ENCODE measurements at regions not wholly inside any gene's neighbourhood (a gene's known extent, or its start where the extent isn't known, plus 50 kb on each side); places are given as distances from the start of the nearest gene placed in this dataset.

DNA sequence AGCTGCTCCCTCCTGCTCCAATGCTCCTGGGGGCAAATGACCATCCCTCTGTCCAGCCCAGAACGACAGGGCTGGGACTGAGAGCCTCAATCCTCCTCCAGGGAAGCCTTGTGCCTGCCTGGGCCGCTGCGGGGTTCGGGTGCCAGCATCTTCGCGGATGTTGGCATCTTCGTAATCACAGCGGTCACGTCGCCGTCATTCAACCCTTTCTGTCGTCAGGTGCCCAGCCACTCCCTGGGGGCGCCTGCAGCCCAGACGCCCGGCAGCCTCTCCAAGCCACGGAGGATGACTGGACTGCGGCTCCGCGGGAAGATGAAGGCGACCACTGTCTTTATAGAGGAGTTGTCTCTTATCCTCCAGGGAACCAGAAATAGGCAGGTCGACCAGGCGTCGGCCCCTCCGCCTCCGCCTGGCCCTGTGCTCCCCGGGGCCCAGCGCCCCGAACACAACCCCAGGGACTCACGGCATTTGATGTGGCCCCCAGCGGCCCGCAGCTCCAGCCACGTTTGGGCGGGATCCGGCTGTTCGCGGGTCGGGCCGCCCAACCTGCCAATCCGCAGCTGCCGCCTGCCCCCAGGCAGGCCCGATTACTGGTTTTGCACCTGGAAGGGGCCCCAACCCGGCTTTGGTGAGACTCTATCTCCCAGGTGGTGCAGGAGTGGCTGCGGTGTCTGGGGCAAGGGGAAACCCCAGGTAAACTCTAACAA is 113.9 kb downstream of the THNSL2 start:
- no peak for DNase-seq (ENCODE audit: low read depth)

DNA sequence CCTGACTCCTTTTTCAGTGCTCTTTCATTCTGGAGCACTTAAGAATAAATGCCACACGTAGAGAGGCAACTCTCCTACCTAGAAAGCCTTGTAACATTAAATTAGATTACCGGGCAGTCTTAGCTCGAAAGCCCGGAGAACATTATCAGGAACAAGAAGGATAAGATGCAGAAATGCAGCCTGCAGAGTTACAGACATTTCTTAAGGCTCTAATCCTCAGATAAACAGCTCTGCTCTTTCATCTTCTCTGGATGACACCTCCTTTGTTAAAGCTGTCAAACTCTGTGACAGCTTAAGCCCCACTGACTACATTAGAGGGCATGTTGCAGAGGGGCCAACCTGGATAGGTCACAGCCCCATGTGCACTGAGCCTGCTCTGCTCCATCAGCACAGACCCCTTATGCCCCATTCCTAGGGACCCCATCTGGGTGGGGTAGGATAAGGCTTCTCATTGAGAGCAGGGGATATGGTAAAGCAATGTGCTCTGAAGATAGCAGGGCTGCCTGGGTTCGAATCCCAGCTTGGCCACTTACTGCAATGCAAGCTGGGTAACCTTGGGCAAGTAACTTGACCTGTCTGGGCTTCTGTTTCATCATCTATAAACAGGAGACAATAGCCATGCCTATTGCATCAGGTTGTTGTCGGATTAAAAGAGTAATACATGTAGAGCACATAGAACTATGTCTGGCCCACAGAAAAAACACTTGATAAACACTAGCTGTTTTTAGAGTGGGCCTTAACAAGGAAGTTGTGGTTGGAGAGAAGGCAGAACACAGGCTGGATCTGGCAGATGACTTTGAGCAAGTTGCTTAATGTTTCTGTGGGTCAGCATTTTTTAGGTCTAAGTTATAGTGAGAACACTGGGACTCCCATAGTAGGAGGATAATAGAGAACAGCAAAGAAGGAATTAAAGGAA is 111.4 kb downstream of the THNSL2 start:
- DNase-seq (ENCODE audit: low read depth): no peak

DNA sequence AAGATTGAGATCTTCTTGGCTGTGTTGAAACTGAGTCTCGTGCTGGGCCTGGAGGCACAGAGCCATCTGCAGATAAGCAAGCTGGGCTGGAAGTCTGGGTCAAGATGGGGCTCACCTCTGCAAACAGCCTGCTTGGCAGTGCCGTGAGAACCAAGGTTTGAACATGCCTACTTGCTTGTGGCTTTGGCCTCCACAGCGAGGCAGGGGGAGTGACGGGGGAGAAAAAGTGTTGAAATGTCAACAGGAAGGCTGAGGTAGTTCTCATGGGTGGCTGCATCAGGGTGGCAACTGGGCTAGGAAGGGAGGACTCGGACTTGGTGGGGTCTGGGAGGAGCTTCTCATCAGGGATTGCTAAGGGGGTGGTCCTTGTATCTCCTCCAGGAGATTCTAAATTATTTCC is 99.7 kb downstream of the THNSL2 start:
- no peak for DNase-seq (ENCODE audit: low read depth)

- peak; percentile 68 for DNase-seq (ENCODE audit: low read depth)
Observed at GRCh38 chr2:88265352-88266303, 95.5 kb downstream of the THNSL2 start.

DNA sequence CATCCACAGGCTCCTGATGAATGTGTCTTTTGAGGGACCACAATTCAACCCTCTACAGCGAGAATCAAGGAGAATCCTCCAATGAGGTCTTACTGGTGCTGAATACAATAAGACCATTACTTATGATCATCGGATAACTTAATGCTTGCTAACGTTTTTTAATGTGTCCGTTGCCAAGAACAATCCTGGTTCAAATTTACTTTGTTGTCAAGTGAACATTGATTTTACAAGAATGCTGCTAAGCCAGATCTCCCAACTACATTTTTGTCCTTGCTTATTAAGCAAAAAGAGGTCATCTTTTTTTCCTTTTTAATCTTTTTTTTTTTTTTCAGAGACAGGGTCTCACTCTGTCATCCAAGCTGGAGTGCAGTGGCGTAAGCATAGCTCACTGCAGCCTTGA is 93.7 kb downstream of the THNSL2 start:
- no peak for DNase-seq (ENCODE audit: low read depth)

DNA sequence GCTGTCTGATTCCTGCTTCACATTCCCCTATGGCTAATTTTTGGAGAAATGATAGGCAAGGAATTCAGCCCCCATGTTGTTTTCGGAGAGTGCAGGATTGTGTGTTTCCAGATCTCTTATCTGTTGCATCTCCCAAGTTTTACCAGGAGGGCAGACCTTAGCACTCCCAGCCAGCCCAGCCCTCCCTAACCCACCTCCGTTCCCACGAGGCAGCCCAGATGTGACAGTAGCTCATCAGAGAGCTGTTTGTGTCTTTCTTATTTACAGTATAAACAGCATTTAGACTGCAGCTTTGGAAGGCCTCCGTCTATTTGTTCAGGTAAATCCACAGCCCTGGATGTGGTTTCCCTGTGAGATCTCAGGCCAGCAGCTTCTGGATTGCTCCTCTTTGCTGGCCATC is 91.6 kb downstream of the THNSL2 start:
- no peak for DNase-seq (ENCODE audit: low read depth)

- no peak for DNase-seq (ENCODE audit: low read depth)
Observed at GRCh38 chr2:88258208-88258607, 88.1 kb downstream of the THNSL2 start.

DNA sequence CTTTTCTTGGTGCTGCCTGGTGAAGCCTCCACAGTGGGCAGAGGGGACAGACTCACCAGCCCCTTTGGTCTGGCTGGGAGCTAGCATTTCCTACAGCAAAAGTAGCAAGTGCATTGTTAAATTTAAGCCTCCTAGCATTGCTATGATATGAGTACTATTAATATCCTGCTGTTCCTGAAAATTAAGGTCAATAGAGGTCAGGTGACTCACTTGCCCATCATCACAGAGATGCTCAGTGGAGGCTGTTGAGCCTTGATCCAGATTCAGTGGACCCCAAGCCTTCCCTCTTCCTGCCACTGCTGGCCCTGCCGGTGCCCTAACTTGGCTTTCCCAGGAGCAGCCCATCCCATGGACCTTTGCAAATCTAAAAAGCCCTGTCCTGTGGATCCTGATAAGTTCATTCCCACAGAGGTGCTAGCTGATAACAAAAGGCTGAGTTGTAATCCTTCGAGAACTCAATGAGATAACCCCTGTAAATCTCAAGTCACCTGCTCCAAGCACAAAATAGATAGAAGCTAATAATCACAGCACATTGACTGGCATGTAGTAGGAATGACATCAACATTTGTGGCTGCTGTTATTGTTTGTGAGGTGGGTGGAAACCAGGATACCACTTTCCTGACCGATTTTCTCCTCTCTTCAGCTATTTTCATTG is 84.4 kb downstream of the THNSL2 start:
- DNase-seq (ENCODE audit: low read depth): peak; percentile 7

DNA sequence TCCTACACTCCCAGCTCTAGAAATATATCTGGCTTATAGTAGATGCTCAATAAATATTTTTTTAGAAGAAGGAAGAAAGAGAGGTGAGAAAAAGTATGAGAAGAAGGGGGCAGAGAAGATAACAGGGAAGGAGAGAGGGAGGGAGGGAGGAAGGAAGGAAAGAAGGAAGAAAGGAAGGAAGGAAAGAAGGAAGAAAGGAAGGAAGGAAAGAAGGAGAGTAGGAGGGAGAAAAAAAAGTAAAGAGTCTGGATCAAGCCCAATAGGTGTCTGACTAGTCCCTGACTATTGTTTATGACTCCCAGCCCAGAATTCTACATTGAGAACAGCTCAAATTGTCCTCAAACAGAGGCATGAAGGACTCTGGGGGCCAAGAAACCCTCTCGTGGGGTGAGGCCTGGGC is 83.9 kb downstream of the THNSL2 start:
- no peak for DNase-seq (ENCODE audit: low read depth)

DNA sequence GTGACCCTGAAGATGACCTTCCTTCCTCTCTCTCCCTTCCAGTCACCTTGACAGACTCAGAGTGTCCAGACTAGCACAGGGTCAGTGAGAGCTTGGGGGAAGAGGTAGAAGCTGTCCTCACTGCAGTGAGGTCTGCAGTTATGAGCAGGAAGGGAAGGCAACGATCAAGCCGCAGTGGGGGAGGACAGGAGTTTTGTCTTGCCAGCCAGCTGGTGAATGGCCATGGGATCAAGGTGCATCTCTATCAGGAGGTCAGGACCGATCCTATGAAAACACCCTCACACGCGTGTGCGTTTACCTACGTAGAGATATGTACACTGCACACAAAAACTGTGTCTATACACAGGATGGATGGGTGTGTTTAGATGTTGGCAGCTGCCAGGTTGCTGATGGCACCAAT is 83.2 kb downstream of the THNSL2 start:
- DNase-seq (ENCODE audit: low read depth): no peak

DNA sequence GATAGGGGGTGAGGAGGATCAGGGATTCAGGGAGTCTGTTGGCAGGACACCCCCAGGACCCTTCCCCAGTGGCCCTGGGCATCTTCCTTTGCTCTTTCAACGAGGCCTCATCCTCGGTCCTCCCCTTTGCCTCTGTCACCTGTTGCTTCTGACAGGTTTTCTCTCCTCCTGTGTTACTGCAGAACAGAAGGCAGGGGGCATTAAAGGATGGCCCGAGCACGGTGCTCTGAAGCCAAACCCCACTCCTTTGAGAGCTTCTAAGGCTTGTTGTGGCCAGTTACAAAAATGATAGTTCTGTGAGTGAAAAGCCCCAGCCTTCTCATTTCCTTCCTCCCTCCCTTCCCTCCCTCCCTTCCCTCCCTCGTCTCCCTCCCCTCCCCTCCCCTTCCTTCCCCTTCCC is 82.5 kb downstream of the THNSL2 start:
- no peak for DNase-seq (ENCODE audit: low read depth)

GRCh38 chr2:88252111-88252510 is 82.0 kb downstream of the THNSL2 start:
- no peak for DNase-seq (ENCODE audit: low read depth)

DNA sequence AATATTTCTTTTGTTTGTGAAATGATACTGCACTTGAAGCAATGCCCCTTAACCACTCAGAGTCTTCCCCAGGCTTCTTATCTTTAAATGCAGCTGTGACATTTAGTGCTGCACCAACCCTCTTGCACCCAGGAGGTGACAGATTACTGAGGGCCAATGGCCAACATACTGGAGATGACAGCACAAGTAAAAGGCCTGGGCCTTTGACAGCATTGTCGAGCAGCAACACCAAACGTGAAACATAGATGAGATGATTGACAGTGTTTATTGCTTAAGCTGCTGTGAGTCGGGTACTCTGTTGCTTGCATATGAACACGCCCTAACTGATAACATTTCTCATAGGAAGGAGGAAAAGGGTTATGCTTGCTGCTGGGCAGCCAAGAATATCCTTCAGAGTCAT is 80.3 kb downstream of the THNSL2 start:
- no peak for DNase-seq (ENCODE audit: low read depth)

- no peak for DNase-seq (ENCODE audit: low read depth)
Observed at GRCh38 chr2:88248280-88248828, 78.2 kb downstream of the THNSL2 start.

DNA sequence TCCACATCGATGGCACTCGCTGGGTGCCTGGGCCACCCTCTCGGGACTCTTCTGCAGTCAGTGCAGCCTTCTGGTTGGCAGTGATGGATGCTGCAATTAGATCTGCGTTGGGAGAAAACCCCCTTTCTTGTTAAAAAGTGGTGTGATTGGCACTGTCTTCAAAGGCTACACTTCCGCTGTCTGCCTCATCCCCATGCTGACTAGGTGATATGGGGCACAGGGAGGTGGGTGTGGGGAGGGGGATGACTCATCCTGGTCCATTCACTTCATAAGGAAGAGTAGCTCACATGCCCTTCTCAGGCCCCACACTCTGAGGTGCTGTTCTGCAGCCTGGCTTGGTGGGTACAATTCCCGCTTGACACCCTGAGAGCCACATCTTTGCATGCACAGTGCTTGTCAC is 77.4 kb downstream of the THNSL2 start:
- DNase-seq (ENCODE audit: low read depth): peak; percentile 2

GRCh38 chr2:88245109-88245508 is 75.0 kb downstream of the THNSL2 start:
- no peak for DNase-seq (ENCODE audit: low read depth)

- no peak for DNase-seq (ENCODE audit: low read depth)
Observed at GRCh38 chr2:88239781-88240180, 69.6 kb downstream of the THNSL2 start.

GRCh38 chr2:88236666-88237065 is 66.5 kb downstream of the THNSL2 start:
- no peak for DNase-seq (ENCODE audit: low read depth)
